ENCODE measurements at regions not wholly inside any gene's neighbourhood (a gene's known extent, or its start where the extent isn't known, plus 50 kb on each side); places are given as distances from the start of the nearest gene placed in this dataset.

- TF ChIP-seq POLR2AphosphoS5 (IDR thresholded peaks at IDR 0.05; ENCODE audit: insufficient read depth in 1 of 2, low read depth in 1 of 2) (no peak), CTCF (IDR thresholded peaks at IDR 0.05) (no peak)
Measured at GRCh38 chr20:30892541-30893345, 364.7 kb upstream of the DEFB115 start.

All from vagina (tissue), 2 donors.